HG02610 (cell line): ENCODE measurements at regions not wholly inside any gene's neighbourhood (a gene's known extent, or its start where the extent isn't known, plus 50 kb on each side); places are given as distances from the start of the nearest gene placed in this dataset.
"Not testable (repeated sequence)": the region's sequence is repeated elsewhere in the genome, so short reads cannot be mapped to it uniquely, and the experiment has no call there.

Source experiments
- ATAC-seq: cut with Tn5 transposase; IDR thresholded peaks from one replicate; pipeline ENCODE4 v1.9.1; 2021; ENCODE audit warnings: mild to moderate bottlenecking, moderate library complexity; ENCODE audit not compliant: unreplicated experiment

DNA sequence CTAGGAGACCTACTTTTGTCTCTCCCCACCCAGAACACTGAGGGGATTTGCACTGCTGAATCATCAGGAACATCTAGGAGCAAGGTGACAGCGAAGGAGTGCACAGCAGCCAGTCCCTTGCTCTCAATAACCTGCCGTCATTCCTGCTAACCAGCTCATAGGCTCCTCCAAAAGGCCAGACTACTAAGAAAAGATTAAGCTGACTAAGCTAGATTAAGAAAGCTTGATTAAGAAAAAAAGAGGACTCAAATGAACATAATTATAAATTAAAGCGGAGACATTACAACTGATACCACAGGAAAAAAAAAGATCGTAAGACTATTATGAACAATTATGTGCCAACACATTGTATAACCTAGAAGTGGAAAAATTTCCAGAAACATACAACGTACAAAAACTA lies 1254.8 kb upstream of the CHAC2 start:
- no peak for ATAC-seq

GRCh38 chr2:52510432-52510831 lies 1257.2 kb upstream of the CHAC2 start:
- ATAC-seq = no peak

- no peak for ATAC-seq
Observed at GRCh38 chr2:52502476-52502860, 1265.1 kb upstream of the CHAC2 start.

DNA sequence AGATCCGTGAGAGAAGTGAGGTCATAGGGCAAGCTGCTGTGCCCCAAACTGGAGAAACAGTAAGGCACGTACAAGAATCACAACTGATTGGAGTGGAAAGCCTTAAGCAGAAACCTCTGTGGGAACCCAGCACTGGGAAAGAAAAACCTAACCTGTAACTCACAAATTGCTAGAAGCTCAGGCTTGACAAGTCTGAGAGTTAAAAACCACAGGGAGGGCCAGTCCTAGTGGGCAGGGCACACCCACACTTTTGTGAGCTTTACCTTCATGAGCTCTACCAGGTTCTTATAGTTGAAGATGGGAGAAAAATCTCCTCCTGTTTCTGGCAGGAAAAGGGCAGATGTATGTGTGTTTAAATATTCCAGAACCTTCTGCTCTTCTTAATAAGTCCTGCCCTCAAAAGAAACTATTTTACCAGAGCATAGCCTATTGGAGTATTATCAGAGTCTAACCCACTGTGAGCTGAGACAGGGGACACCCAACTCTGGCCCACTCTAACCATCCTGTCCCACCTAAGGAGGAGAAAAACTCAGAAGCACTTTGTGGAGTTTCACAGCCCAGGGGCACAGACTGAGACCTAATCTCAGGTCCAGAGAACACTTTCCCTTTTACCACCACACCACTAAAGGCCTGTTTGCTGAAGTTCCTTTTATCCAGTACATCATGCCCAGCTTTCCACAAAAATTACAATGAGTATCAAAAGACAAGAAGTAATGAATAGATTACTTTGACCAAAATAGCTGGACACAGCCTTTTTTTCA lies 1265.7 kb upstream of the CHAC2 start:
- ATAC-seq = no peak

- ATAC-seq = no peak
Observed at GRCh38 chr2:52500561-52500960, 1267.0 kb upstream of the CHAC2 start.

DNA sequence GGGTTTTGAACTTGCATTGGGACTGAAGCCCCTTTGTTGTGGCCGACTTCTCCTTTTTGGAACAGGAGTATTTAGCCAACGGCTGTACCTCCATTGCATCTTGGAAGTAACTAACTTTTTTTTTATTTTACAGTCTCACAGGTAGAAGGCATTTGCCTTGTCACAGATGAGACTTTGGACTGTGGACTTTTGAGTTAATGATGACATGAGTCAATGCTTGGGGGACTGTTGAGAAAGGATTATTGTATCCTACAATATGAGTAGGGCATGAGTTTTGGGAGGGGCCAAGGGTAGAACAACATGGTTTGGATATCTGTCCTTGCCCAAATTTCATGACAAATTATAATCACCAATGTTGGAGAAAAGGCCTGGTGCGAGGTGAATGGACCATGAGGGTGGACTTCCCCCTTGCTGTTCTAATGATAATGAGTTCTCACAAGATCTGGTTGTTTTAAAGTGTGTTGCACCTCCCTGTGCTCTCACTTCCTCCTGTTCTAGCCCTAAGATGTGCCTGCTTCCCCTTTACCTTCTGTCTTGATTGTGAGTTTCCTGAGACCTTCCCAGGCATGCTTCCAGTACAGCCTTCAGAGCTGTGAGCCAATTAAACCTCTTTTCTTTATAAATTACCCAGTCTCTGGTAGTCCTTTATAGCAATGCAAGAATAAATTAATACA lies 1269.4 kb upstream of the CHAC2 start:
- no peak for ATAC-seq

DNA sequence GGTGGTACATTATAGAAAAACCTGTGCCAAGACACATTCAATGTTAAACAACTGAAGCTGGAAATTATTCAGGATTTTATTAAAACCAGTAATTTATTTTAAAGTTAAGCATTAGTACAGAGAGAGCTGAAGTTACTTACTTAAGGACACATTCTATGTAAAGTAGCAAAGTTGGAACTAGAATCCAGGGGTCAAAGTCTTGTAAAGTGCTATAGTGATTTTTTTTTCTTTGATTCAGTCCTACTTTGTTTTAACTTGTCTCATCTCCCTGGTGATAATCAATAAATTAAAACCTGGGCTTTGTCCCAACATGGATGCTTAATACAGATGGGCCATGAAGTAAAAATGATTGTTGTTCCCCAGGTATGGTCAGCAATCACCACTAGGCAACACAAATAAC lies 1271.8 kb upstream of the CHAC2 start:
- ATAC-seq = no peak

DNA sequence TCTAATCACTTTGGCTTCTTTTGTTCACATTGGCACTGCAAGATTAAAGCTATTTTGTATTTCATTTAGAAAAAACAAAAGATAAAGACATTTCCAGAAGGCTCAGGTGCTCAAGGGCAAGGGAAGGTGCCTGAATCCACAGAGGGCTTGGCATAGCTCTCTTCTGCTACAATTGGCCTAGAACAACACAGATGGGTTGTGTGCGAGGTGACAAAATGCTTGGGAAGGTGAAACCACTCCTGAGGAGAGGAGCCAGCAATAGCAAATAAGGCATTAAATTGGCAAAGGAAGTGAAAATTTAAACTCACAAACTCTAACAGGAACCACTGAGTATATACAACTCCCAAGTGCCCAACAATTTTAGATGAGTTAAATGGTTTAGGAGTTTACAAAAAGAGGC lies 1290.4 kb upstream of the CHAC2 start:
- ATAC-seq = no peak

- no peak for ATAC-seq
Observed at GRCh38 chr2:52475590-52475989, 1292.0 kb upstream of the CHAC2 start.

GRCh38 chr2:52474091-52474490 lies 1293.5 kb upstream of the CHAC2 start:
- no peak for ATAC-seq

GRCh38 chr2:52473526-52473925 lies 1294.1 kb upstream of the CHAC2 start:
- no peak for ATAC-seq

- not testable (repeated sequence) for ATAC-seq
Observed at GRCh38 chr2:52470457-52470856, 1297.1 kb upstream of the CHAC2 start.

- no peak for ATAC-seq
Observed at GRCh38 chr2:52467189-52467588, 1300.4 kb upstream of the CHAC2 start.

DNA sequence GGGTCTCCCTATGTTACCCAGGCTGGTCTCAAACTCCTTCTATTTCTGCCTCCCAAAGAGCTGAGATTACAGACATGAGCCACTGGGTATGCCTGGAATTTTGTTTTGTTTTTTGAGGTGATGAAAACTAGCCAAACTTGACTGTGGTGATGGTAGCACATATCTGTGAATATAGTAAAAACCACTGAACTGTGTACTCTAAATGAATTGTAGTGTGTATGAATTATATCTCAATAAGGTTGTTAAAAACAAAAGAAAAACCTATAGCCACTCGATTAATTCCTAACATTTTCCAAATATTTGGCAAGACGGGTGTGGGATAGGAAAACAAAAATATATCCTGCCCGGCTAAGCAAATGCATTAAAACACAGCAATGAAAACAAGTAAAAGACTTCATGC lies 1302.3 kb upstream of the CHAC2 start:
- no peak for ATAC-seq

DNA sequence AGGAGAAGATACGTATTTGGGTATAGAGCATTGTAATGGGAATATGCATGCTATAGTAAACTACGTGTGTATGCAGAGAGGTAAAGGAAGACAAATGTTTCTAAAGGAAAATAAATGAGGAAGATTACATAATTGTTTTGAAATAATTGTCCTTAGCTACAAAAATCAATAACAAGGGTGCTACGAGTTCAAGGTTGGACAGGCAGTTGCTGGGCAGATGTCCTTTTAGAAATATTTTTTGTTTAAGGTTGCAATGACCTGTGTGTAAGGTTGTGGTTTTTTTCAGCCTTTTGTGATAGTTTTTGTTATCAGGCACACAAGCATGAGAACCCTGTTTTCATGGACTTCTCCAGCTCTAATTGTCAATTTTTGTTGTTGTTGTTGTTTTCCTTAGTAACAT lies 1304.1 kb upstream of the CHAC2 start:
- no peak for ATAC-seq

- ATAC-seq = no peak
Observed at GRCh38 chr2:52456561-52457377, 1310.8 kb upstream of the CHAC2 start.

GRCh38 chr2:52454962-52455361 lies 1312.6 kb upstream of the CHAC2 start:
- no peak for ATAC-seq

DNA sequence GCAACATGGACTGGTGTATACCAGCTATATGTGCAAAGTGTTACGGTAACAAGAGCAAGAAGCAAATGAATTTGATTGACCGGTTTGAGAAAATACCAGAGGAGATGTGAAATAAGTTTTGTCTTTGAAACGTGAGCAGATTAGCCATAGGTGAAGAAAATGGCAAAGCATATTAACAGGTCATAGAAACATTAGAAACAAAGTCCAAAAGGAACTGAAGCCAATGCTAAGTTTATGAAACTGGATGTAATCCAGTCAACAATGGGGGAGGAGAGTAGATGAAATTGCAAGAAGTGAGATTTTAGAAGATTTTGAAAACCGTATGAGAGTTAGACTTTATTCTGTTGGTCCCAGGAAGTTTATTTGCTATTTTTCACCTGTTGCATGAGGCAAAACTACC lies 1315.4 kb upstream of the CHAC2 start:
- no peak for ATAC-seq

DNA sequence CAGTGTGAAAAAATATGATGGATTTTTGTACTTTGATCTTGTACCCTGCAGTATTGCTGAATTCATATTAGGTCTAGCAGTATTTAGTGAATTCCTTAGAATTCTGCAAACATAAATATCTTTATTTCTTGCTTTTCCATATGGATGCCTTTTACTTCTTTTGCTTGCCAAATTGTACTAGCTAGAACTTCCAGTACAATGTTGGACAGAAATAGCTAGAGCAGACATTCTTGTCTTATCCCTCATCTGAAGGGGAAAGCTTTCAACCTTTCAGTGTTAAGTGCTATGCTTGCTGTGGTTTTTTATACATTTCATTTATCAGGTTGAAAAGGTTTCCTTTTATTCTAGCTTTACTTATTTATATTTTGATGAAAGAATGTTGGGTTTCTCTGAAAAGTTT lies 1321.9 kb upstream of the CHAC2 start:
- ATAC-seq = no peak

GRCh38 chr2:52431352-52431760 lies 1336.2 kb upstream of the CHAC2 start:
- no peak for ATAC-seq

GRCh38 chr2:52429740-52430139 lies 1337.9 kb upstream of the CHAC2 start:
- ATAC-seq = no peak

DNA sequence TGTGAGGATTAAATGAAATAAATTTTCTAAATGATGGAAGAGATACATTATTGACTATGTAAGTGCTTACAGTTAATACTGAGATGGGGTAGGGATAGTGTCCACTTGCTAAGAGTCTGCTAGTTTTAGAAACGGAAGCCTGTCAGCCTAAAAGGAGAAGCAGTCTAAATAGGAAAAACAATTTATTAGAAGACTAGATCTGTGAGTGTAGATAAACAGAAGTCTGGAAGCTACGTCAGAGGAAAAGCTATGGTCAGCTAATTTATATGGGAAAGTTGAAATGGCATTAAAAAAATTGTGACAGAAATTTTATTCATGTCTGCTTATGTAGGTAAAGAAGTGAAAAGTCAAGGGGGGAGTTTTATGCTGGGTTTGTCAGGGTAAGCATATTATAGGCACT lies 1338.4 kb upstream of the CHAC2 start:
- no peak for ATAC-seq
